GM21529 (cell line): ENCODE measurements at regions not wholly inside any gene's neighbourhood (a gene's known extent, or its start where the extent isn't known, plus 50 kb on each side); places are given as distances from the start of the nearest gene placed in this dataset.
"Not testable (repeated sequence)": the region's sequence is repeated elsewhere in the genome, so short reads cannot be mapped to it uniquely, and the experiment has no call there.

ENCODE experiments used
- ATAC-seq: cut with Tn5 transposase; IDR thresholded peaks from one replicate; pipeline ENCODE4 v1.9.1; 2021; ENCODE audit not compliant: unreplicated experiment

GRCh38 chr7:156046031-156046560 lies 233.8 kb upstream of the SHH start:
- ATAC-seq, result no peak

- no peak for ATAC-seq
Observed at GRCh38 chr7:156043416-156044178, 231.3 kb upstream of the SHH start.

- no peak for ATAC-seq
Observed at GRCh38 chr7:156041398-156041797, 229.1 kb upstream of the SHH start.

DNA sequence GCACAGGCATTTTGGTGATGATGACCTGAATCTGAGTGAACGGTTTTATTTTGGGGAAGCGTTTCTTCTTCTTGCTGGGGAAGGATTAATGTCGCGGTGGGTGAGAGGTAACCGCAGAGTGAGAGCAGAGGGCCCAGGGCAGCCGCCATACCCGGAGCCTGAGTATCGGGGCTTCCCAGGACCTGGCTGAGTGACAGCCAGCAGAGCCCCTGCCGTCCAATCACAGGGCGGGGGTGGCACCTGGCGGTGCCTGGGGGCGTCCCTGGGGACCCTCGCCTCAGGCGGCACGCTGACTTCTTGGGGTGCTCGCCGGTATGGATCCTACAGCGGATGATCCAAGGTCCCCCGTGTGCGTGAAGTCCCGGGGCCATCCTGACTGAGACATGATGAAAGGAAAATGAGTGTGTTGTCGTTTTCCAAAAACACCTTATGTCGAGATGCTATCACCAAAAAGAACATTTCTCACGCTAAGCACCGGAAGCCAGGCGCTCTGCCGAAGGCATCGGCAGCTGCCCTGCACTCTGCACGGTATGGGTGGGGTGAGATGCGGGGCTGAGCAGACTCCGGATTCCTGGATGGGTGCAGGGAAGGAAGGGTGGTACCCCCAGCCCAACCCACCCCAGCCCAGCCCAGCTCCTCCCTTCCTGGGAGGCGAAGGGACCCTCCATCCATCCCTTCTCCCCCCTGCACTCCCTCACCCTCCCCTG lies 227.9 kb upstream of the SHH start:
- no peak for ATAC-seq

DNA sequence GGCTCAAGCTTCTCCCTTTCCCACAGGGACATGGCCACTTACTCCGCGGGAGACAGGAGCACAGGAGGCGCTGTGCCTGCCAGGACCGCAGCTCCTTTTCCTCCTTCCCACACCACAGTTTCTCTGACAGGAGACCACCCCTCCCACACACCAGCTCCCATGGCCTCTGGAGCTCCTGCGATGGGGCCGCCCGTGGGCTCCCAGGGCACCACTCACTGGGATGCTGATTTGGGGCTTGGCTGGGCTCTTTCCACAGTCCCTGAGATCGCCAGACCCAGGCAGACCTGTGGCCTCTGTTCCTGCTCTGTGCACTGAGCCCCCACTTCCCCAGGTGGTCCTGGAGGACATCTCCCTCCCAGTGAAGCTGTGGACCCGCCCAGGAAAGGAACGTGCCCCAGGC lies 226.9 kb upstream of the SHH start:
- no peak for ATAC-seq

DNA sequence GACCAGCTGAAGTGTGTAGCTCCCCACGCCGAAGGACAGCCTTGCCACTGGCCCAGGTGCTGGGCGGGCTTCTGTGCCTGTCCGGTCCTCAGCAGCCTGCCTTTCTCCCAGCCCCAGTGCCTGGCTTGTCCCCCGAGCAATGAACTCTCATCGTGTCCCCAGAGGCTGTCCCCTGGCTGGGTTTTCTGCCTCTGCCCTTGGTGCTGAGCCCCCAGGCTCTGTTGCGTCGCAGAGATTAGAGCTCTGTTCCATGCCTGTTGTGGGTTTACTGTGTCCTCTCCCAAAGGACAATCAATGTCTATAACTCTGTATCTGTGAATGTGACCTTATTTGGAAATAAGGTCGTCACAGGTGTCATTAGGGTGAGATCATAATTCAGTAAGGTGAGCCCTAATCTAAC lies 226.1 kb upstream of the SHH start:
- no peak for ATAC-seq

- ATAC-seq, result no peak
Observed at GRCh38 chr7:156036153-156036552, 223.9 kb upstream of the SHH start.

DNA sequence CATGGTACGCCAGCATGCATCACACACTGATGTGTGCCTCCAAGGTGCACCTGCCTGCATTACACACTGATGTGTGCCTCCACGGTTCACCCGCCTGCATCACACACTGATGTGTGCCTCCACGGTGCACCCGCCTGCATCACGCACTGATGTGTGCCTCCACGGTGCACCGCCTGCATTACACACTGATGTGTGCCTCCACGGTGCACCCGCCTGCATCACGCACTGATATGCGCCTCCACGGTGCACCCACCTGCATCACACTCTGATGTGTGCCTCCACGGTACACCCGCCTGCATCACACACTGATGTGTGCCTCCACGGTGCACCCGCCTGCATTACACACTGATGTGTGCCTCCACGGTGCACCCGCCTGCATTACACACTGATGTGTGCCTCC lies 223.1 kb upstream of the SHH start:
- not testable (repeated sequence) for ATAC-seq

- ATAC-seq, result peak; percentile 93
Observed at GRCh38 chr7:156034397-156034796, 222.1 kb upstream of the SHH start.

GRCh38 chr7:156032973-156033372 lies 220.7 kb upstream of the SHH start:
- ATAC-seq, result no peak

- no peak for ATAC-seq
Observed at GRCh38 chr7:156031679-156032478, 219.6 kb upstream of the SHH start.

- no peak for ATAC-seq
Observed at GRCh38 chr7:156029460-156030007, 217.3 kb upstream of the SHH start.

DNA sequence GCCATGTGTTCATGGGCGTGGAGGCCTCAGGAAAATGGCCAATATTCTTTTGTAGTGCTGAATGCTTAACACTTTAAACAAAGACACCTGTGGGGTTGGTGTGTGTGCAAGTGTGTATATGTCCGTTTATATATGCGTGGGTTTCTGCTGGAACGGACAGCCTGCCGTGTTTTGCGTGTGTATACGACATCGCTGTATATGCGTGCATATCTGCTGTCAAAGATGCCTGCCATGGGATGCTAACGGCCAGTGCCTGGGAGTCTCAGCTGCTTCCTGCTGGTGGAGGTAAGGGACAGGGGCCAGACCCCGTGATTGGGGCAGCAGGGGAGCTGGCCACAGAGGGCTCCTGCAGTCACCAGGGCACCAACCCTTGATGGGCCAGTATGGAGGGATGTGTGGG lies 216.3 kb upstream of the SHH start:
- no peak for ATAC-seq

- no peak for ATAC-seq
Observed at GRCh38 chr7:156027821-156028220, 215.6 kb upstream of the SHH start.

GRCh38 chr7:156026603-156027002 lies 214.3 kb upstream of the SHH start:
- ATAC-seq, result no peak

- no peak for ATAC-seq
Observed at GRCh38 chr7:156026076-156026600, 213.9 kb upstream of the SHH start.

DNA sequence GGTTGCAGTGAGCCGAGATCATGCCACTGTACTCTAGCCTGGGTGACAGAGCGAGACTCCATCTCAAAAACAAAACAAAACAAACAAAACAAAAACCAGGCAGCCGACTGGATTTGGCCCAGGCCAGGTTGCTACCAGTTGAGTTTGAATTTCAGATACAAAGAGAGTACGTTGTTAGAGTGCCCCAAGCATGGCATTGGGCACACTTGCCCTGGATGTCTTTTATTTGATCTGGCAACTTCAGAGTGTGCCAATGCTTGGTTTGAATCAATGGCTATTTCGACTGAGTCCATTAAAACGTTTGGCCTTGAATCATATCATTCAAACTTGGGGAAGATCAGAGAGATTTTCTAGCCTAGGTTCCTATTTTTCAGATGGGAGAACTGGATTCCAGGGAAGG lies 213.4 kb upstream of the SHH start:
- ATAC-seq, result no peak

DNA sequence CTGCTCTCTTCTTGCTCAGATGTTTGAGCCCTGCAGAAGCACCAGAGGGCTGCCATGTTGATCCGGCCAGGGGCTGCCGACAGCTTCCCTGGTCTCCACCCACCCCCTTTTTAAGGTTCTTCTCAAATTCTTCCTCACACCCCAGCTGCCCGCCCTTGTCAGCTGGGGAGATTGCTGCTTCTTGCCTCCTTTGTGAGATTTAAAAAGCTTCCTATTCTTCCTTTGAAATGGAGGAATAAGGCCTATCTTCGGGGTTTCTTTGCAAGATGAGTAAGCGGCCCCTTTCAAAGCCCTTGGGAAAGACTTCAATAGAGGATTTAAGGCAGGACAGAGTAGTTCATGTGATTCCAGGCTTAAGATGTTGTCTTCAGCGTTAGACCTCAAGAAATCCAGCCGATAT lies 211.9 kb upstream of the SHH start:
- ATAC-seq, result no peak

DNA sequence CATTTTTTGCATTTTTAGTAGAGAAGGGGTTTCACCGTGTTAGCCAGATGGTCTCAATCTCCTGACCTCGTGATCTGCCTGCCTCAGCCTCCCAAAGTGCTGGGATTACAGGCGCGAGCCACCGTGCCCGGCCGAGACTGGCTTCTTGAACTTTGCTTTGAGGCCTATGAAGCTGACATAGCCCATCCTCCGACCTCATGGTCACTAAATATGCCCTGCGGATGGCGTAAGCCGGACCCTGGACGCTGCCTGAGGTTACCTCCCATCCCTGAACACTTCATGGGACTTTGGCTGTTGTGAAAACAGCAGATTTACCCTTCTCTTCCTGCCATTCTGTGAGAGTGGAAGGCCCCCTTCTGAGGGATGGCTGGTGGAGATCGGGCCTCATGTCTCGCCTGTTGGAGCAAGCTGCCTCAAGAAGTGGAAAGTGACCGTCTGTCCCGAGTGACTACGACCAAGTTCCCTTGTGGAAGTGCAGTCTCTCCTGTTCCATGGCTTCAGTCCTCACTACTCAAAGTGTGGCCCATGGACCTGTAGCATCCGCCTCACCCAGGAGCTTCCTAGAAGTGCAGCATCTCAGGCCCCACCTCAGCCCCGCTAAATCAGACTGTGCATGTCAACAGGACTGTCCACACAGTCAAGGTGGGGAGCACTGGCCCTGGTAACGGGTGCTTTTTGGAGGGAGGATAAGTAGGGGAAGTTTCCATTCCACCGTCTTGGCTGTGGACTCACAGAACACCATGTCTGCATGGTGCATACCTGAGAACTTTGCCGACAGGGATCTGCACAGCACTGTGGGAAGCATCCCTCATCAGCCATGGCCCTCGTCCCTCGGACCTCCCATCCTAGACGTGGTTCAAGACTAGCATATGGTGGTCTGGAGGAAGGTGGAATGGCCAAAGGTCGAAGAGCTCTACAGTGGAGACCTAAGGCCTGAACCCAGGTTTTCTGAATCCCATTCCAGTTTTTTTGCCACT lies 210.5 kb upstream of the SHH start:
- no peak for ATAC-seq

- ATAC-seq, result no peak
Observed at GRCh38 chr7:156021471-156021870, 209.2 kb upstream of the SHH start.
